ENCODE measurements at regions not wholly inside any gene's neighbourhood (a gene's known extent, or its start where the extent isn't known, plus 50 kb on each side); places are given as distances from the start of the nearest gene placed in this dataset.

DNA sequence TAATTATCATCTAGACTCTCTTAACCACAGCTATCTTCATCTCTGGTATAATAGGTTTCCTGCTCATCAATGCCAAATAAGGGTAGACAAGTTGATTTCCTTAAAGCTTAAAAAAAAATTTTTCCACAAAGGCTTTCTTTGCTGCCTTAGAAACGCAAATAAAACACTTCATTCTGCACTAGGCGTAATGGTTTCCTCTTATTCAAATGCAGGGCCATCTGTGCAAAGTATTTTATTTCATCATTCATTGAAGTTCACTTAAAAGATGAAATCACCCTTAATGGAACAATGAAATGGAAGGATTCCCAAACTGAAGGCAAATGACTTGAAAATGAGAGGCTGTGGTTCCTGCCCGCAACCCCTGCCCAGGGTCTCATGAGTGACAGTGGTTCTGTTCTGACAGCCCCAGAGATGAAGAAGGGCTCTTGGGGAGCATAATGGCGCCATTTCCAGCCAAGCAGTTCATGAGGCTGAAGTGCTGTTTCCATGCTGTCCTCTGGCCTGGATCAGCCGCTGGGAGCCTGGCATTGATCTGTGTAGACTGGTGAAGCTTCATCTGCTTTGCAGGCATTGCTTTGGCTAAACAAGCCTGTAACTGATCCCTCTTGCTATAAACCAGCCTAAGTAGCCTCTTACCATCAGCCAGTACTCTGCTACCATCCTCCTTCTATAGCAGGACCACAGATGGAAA is 276.9 kb upstream of the WWC1 start:
- no peak for DNase-seq

DNA sequence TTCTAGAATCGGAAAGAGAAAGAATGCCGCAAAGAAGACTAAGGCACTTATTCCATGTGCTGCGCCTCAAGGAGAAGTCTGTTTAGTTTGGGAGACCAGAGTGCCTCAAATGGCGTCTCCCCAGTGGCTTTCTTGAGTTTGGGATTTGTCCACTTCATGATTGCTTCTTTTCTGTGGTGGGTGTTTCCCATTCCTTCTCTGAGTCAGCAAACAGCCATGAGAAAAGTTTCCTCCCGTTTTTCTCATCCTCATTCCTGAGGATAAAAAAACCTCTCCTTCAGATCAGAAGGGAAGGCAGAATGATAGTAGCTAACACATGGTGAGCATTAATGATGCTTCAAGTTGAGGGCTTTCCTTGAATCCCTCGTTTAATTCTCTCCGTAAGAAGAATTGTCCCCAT is 275.9 kb upstream of the WWC1 start:
- DNase-seq: no peak

GRCh38 chr5:168017313-168017712 is 274.1 kb upstream of the WWC1 start:
- no peak for DNase-seq

- no peak for DNase-seq
Observed at GRCh38 chr5:168019143-168019542, 272.3 kb upstream of the WWC1 start.

DNA sequence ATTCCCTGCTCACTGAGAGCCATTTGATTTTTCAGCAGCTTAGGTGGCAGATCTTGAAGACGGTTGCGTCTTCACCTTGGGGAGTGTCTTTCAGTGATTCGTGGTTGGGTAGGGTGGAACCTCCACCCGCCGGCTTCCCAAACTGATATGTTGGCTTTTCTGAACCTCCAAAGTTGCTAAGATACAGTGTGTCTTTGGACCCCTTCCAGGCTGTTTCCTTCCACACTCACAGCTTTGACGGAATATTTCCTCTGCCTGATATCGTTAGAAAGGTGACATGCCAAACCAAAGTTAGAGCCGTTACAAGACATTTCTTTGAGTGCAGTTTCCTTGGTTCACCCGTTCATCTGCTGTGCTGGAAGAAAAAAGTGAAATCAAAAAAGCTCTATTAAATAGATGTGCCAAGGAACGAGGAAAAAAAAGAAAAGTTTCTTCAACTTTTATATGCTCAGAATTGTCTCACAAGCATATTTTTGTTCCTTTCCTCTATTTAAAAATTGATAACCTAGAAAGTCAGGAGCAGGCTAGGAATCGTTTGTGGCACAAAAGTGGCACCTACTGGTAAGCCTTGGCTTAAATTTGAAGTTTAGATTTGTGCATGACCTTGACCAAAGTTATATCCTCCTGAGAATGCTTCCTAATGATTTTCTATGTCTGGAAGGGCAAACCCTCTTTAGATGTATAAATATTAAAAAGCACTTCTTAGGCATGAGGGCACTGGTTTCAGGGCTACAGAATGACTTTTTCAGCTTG is 270.7 kb upstream of the WWC1 start:
- no peak for DNase-seq

DNA sequence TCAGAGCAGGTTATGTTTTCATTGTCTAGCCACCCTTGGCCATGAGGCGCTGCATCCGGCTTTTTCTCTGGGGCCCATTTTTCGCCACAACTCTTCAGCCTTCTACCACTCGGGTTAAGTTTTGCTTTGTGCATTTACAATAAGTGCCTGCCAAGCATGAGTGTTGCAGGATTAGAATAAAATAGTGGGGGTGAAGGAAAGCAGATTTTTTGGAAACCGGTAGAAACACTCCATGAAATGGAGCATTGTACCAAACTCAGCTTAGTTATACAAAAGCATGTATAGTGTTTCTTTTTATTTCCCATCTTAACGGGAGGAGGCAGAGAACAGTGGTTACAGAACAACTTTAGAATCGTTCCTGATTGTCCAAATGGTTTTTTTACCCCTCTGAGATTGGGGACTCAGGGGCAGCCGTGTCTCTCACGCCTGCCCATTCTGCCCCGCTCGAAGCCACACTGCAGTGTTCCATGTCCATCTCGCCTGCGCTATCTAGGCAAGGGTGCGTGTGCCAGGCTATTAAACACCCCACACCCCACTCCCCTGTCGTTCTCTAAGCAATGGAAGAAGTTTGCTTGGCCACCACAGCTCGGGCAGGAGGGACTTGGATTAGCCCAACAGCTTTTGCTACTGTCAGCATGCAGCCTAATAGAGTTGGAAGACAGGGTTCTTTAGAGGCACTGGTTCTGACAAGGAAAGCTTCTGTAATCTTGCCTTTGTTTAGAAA is 268.8 kb upstream of the WWC1 start:
- DNase-seq: no peak

DNA sequence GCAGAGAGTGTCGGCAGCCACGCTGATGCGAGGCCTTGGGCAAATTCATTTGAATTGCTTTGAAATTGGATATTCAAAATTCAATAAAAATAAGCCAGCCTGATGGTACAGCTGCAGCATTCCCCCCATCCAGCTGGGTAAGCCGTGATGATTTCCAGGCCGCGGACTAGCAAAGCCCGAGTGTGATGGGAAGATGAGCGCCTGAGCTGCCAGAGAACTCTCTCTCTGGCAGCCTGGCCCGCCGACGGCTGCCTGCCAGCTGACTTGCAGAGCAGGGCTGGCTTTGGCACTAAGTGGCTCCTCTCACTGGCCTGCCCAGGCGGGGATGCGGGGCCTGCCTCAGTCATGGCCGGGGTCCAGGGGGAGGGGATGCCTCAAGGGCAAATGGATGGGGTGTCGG is 268.3 kb upstream of the WWC1 start:
- DNase-seq: no peak

GRCh38 chr5:168024306-168024705 is 267.1 kb upstream of the WWC1 start:
- DNase-seq: no peak

DNA sequence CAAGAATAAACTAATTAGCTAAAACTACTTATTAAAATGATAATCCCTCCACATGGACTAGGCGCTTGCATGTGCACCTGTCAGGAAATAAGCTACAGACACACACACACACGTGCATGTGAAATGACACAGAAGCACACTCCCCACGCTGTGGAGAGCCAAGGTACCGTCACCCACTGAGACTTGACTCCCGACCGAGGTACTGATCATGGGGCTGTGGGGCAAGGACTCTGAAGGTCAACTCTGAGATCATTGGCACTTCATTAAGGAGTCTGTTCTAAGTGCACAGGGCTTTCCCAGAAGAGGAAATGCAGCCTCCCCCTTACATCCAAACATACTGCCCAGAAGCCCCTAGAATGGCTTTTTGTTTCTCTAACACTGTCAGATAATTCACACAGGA is 264.4 kb upstream of the WWC1 start:
- DNase-seq: no peak

GRCh38 chr5:168030912-168031311 is 260.5 kb upstream of the WWC1 start:
- DNase-seq: no peak

- DNase-seq: no peak
Observed at GRCh38 chr5:168031614-168032013, 259.8 kb upstream of the WWC1 start.

DNA sequence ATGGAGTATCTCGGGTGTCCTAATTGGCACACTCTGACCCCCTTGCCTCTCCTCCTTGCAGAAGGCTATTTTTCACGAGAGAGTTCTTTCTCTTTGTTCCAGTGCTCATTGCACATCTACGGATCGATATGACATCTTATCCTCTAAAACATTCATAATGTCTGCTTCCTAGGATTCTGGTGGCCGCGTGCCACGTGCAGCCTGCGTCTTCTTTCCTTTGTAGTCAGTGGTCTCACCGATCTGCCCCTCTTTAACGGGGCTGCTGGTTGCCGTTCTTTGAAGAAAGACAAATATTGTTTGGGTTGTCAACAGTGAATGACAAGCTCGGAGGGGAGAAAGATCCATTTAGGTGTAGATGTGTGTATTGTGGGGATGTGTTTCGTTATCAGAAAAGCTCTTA is 252.4 kb upstream of the WWC1 start:
- DNase-seq: no peak

DNA sequence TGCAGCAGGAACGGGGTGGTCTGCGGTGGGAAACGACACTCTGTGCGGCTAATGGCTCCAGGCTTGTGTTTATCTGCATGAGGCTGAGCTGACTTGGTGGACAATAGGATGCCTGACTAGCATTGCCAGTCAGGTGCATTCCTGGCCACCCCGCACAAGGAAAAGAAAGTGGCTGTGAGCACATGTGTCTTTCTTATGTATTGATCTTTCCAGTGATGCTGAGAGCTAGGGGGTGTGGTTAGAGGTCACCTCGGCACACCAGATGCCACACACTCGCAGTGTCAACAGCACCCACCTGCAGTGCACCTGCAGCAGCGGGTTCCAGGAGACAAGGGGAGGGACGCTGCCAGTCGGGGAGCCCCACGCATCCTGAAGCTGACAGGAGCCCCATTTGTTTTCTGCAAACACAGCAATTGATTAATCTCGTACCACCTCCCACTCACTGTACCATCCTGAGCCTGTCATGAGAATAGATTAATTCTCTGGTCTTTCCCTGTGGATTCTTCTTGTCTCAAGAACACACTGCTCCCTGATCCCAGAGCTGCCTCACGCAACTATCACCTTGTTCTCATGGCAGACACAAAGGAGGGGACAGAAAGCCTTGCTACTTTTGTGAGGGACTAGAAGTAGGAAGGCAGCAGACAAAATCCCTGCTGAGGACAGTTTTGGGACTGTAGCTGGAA is 251.7 kb upstream of the WWC1 start:
- no peak for DNase-seq

- no peak for DNase-seq
Observed at GRCh38 chr5:168041583-168041982, 249.9 kb upstream of the WWC1 start.

GRCh38 chr5:168042284-168043068 is 249.0 kb upstream of the WWC1 start:
- DNase-seq: no peak

GRCh38 chr5:168046163-168046562 is 245.3 kb upstream of the WWC1 start:
- no peak for DNase-seq

GRCh38 chr5:168047043-168047668 is 244.3 kb upstream of the WWC1 start:
- no peak for DNase-seq

DNA sequence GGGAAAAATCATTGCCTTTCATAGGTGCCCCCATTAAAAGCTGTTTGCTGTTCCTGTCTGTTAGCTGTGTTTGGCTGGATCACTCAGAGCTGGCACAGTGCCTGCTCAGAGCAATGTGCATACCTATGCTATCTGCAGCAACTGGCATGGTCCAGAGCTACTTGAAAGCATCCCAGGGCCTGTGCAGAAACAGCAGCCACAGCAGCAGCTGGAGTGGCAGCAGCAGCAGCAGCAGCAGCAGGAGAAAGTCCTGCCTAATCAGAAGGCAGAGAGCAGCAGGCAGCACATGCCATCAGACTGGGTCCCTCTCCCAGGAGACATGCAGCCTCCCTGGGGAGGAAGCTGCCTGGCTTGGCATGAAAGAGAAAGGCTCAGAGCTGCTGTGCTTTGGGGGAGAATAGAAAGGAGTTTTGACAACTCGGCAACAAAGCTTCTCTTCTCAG is 243.8 kb upstream of the WWC1 start:
- DNase-seq: no peak

DNA sequence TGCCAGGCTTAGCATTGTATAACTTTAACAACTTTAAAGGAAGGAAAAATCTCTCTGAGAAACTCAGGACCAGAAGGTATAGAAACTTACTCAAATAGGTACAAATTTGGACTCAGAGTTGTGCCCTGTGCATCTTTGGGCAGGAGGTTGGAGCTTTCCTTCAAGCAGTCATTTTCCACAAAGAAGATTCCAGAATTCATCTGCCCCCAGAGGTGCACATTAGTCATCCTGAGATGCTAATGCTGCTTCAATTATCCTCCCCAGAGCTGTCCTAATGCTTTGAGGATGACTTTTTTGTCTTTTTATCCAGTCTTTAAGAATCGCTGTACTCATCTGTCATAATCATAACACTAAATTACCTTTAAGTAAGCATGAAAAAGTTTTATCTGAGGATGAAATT is 243.0 kb upstream of the WWC1 start:
- no peak for DNase-seq

DNA sequence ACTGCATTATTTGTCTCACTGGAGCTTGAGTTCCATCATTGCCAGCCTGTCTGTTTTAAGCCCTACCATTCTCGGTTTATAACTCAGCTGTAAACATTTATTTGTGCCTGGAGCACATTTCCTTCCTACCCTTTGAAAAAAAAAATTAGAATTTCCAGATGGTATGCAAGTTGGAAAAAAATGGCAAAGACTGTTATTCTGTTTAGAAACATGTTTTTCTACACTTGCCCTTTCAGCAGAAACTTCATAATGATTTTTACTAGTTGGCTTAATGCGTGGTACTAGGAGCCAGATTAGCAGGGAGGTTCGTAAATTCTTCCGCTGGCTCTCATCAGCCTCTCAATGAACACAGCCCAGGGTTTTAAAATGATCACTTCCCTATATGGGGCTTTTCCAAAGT is 238.8 kb upstream of the WWC1 start:
- no peak for DNase-seq

GRCh38 chr5:168054091-168054490 is 237.4 kb upstream of the WWC1 start:
- DNase-seq: no peak

- DNase-seq: no peak
Observed at GRCh38 chr5:168055141-168055683, 236.2 kb upstream of the WWC1 start.
